Mesendoderm (in vitro differentiated cells): ENCODE measurements at regions not wholly inside any gene's neighbourhood (a gene's known extent, or its start where the extent isn't known, plus 50 kb on each side); places are given as distances from the start of the nearest gene placed in this dataset.

Experiments
- DNase-seq: peaks from one replicate; pipeline ENCODE4 v3.0.0; 2013
- H2AK5ac ChIP-seq: 2 replicates; pipeline ENCODE4 v1.6.1; 2013; ENCODE audit warnings: low read length, inconsistent platforms
- H2BK120ac ChIP-seq: 2 replicates; pipeline ENCODE4 v1.6.1; 2013; ENCODE audit warnings: low read depth, mild to moderate bottlenecking, low read length, moderate library complexity, mixed read lengths
- H2BK15ac ChIP-seq: replicated peaks from 2 replicates; pipeline ENCODE4 v1.6.1; 2013; ENCODE audit warnings: low read depth, mild to moderate bottlenecking, moderate library complexity
- H2BK5ac ChIP-seq: 2 replicates; pipeline ENCODE4 v1.6.1; 2013; ENCODE audit warnings: low read length, inconsistent platforms
- H3K18ac ChIP-seq: 2 replicates; pipeline ENCODE4 v1.6.1; 2013; ENCODE audit warnings: mild to moderate bottlenecking, low read length, mixed read lengths
- H3K23ac ChIP-seq: one replicate; pipeline ENCODE4 v1.6.1; 2013; ENCODE audit warnings: low read length
- H3K27ac ChIP-seq: 2 replicates; pipeline ENCODE4 v1.5.1; 2013; ENCODE audit warnings: low read depth, mild to moderate bottlenecking, inconsistent platforms, low read length, moderate library complexity
- H3K27me3 ChIP-seq: 2 replicates; pipeline ENCODE4 v1.6.1; 2013; ENCODE audit warnings: low read length, control low read depth, mild to moderate bottlenecking, inconsistent platforms; ENCODE audit not compliant: insufficient read depth, poor library complexity
- H3K36me3 ChIP-seq: 2 replicates; pipeline ENCODE4 v1.6.1; 2013; ENCODE audit warnings: low read length, inconsistent platforms; ENCODE audit not compliant: control insufficient read depth, insufficient read depth
- H3K4ac ChIP-seq: one replicate; pipeline ENCODE4 v1.6.1; 2013; ENCODE audit warnings: low read depth, mild to moderate bottlenecking, low read length, moderate library complexity
- H3K4me1 ChIP-seq: 2 replicates; pipeline ENCODE4 v1.6.1; 2013; ENCODE audit warnings: low read depth, low read length, inconsistent platforms; ENCODE audit not compliant: control insufficient read depth
- H3K4me2 ChIP-seq: 2 replicates; pipeline ENCODE4 v1.6.1; 2013; ENCODE audit warnings: low read length
- H3K4me3 ChIP-seq: 2 replicates; pipeline ENCODE4 v1.5.1; 2013; ENCODE audit warnings: mild to moderate bottlenecking, low read length
- H3K56ac ChIP-seq: one replicate; pipeline ENCODE4 v1.6.1; 2013; ENCODE audit warnings: low read length
- H3K79me1 ChIP-seq: 2 replicates; pipeline ENCODE4 v1.6.1; 2013; ENCODE audit warnings: low read length, inconsistent platforms
- H3K79me2 ChIP-seq: 2 replicates; pipeline ENCODE4 v1.6.1; 2013; ENCODE audit warnings: mild to moderate bottlenecking, low read length; ENCODE audit not compliant: control insufficient read depth, insufficient read depth
- H3K9ac ChIP-seq: 2 replicates; pipeline ENCODE4 v1.6.1; 2013; ENCODE audit warnings: low read length, inconsistent platforms
- H4K5ac ChIP-seq: one replicate; pipeline ENCODE4 v1.6.1; 2013; ENCODE audit warnings: low read length
- H4K8ac ChIP-seq: one replicate; pipeline ENCODE4 v1.6.1; 2013; ENCODE audit warnings: low read depth, mild to moderate bottlenecking, control low read depth, low read length, moderate library complexity
- WGBS: extraction: QIAGEN DNeasy Blood & Tissue Kit; methylation state at CpG from one replicate; pipeline ENCODE4 v1.1.7; 2013; ENCODE audit warnings: low lambda C conversion rate, missing lambda C conversion rate; ENCODE audit not compliant: insufficient coverage; ENCODE audit errors: extremely low coverage; 5-methylcytosine and 5-hydroxymethylcytosine counted together

GRCh38 chr12:66836623-66837310, 157.9 kb upstream of the GRIP1 start:
- Histone ChIP-seq H2BK5ac (no peak overlapping the region), H2BK15ac (no peak overlapping the region), H3K4ac (no peak overlapping the region), H3K79me2 (no peaks in the 10 kb centered on the region), H3K9ac (no peak overlapping the region), H3K23ac (no peak overlapping the region), H3K79me1 (no peaks in the 10 kb centered on the region), H2BK120ac (no peak overlapping the region), H3K4me3 (no peak overlapping the region), H3K36me3 (no peaks in the 10 kb centered on the region), H4K8ac (no peak overlapping the region), H4K5ac (no peak overlapping the region), H3K27me3 (no peaks in the 10 kb centered on the region), H3K4me2 (no peak overlapping the region), H3K4me1 (no peaks in the 10 kb centered on the region), H2AK5ac (no peak overlapping the region), H3K18ac (no peak overlapping the region), H3K56ac (no peak overlapping the region), H3K27ac (no peak overlapping the region)
- WGBS, result no CpG with 5 or more reads among the region's 1 CpG
- no peak for DNase-seq

GRCh38 chr12:66837311-66837627, 158.4 kb upstream of the GRIP1 start:
- Histone ChIP-seq H3K36me3 (no peaks in the 10 kb centered on the region), H3K4me3 (no peak overlapping the region), H2AK5ac (no peak overlapping the region), H4K5ac (no peak overlapping the region), H3K4me2 (no peak overlapping the region), H2BK120ac (no peak overlapping the region), H3K23ac (no peak overlapping the region), H4K8ac (no peak overlapping the region), H3K79me1 (no peaks in the 10 kb centered on the region), H3K18ac (no peak overlapping the region), H3K4me1 (no peaks in the 10 kb centered on the region), H3K4ac (no peak overlapping the region), H2BK15ac (no peak overlapping the region), H3K56ac (no peak overlapping the region), H3K79me2 (no peaks in the 10 kb centered on the region), H3K27ac (no peak overlapping the region), H3K27me3 (no peaks in the 10 kb centered on the region), H2BK5ac (no peak overlapping the region), H3K9ac (no peak overlapping the region)
- WGBS, result no CpG with 5 or more reads among the region's 1 CpG
- no peak for DNase-seq

GRCh38 chr12:66838366-66838765, 159.5 kb upstream of the GRIP1 start:
- Histone ChIP-seq H4K5ac (no peak overlapping the region), H3K9ac (no peak overlapping the region), H3K27me3 (no peaks in the 10 kb centered on the region), H3K27ac (no peak overlapping the region), H2BK15ac (no peak overlapping the region), H4K8ac (no peak overlapping the region), H3K79me1 (no peaks in the 10 kb centered on the region), H3K56ac (no peak overlapping the region), H2BK120ac (no peak overlapping the region), H3K4ac (no peak overlapping the region), H2AK5ac (no peak overlapping the region), H3K4me1 (no peaks in the 10 kb centered on the region), H3K4me3 (no peak overlapping the region), H3K4me2 (no peak overlapping the region), H3K18ac (no peak overlapping the region), H3K23ac (no peak overlapping the region), H3K79me2 (no peaks in the 10 kb centered on the region), H2BK5ac (no peak overlapping the region), H3K36me3 (no peaks in the 10 kb centered on the region)
- no peak for DNase-seq
- WGBS, result no CpG with 5 or more reads among the region's 4 CpGs

GRCh38 chr12:66848967-66849366, 170.1 kb upstream of the GRIP1 start:
- WGBS, result no CpG with 5 or more reads among the region's 2 CpGs
- no peak overlapping the region for H3K23ac ChIP-seq

GRCh38 chr12:66851134-66851533, 172.3 kb upstream of the GRIP1 start:
- Histone ChIP-seq H4K8ac (no peak overlapping the region), H2AK5ac (no peak overlapping the region), H3K79me1 (no peaks in the 10 kb centered on the region), H3K27ac (no peak overlapping the region), H3K23ac (no peak overlapping the region), H2BK5ac (no peak overlapping the region), H3K79me2 (no peaks in the 10 kb centered on the region), H3K4ac (no peak overlapping the region), H3K4me1 (no peaks in the 10 kb centered on the region), H3K56ac (no peak overlapping the region), H3K18ac (no peak overlapping the region), H2BK120ac (no peak overlapping the region), H3K36me3 (no peaks in the 10 kb centered on the region), H3K27me3 (no peaks in the 10 kb centered on the region), H2BK15ac (no peak overlapping the region), H4K5ac (no peak overlapping the region), H3K4me2 (no peak overlapping the region), H3K4me3 (no peak overlapping the region), H3K9ac (no peak overlapping the region)
- WGBS, result no CpG with 5 or more reads among the region's 5 CpGs
- no peak for DNase-seq

More at GRCh38 chr12:66848967-66849366, 170.1 kb upstream of the GRIP1 start:
- H3K56ac ChIP-seq, result no peak overlapping the region
- no peaks in the 10 kb centered on the region for H3K79me1 ChIP-seq
- H2AK5ac ChIP-seq, result no peak overlapping the region
- H3K4me2 ChIP-seq, result no peak overlapping the region
- H3K18ac ChIP-seq, result no peak overlapping the region
- H3K36me3 ChIP-seq, result no peaks in the 10 kb centered on the region
- no peak overlapping the region for H4K8ac ChIP-seq
- H3K9ac ChIP-seq, result no peak overlapping the region
- no peak overlapping the region for H2BK15ac ChIP-seq
- H2BK120ac ChIP-seq, result no peak overlapping the region
- no peak overlapping the region for H2BK5ac ChIP-seq
- DNase-seq, result peak; percentile 4
- H3K4me1 ChIP-seq, result no peaks in the 10 kb centered on the region
- H3K79me2 ChIP-seq, result no peaks in the 10 kb centered on the region
- no peak overlapping the region for H4K5ac ChIP-seq
- no peaks in the 10 kb centered on the region for H3K27me3 ChIP-seq
- H3K27ac ChIP-seq, result no peak overlapping the region
- no peak overlapping the region for H3K4ac ChIP-seq
- no peak overlapping the region for H3K4me3 ChIP-seq

- no CpG with 5 or more reads among the region's 2 CpGs for WGBS
- no peak overlapping the region for H3K4me2 ChIP-seq
- H3K9ac ChIP-seq, result no peak overlapping the region
Observed at GRCh38 chr12:66852091-66852490, 173.2 kb upstream of the GRIP1 start.

More at GRCh38 chr12:66852091-66852490, 173.2 kb upstream of the GRIP1 start:
- Histone ChIP-seq H2BK120ac (no peak overlapping the region), H4K8ac (no peak overlapping the region), H2BK15ac (no peak overlapping the region), H3K18ac (no peak overlapping the region), H3K27me3 (no peaks in the 10 kb centered on the region), H3K23ac (no peak overlapping the region), H4K5ac (no peak overlapping the region), H3K27ac (no peak overlapping the region), H3K79me2 (no peaks in the 10 kb centered on the region), H2BK5ac (no peak overlapping the region), H3K56ac (no peak overlapping the region), H3K4ac (no peak overlapping the region), H3K4me3 (no peak overlapping the region), H3K36me3 (no peaks in the 10 kb centered on the region), H2AK5ac (no peak overlapping the region), H3K4me1 (no peaks in the 10 kb centered on the region), H3K79me1 (no peaks in the 10 kb centered on the region)
- no peak for DNase-seq
